SK-N-SH (cell line): ENCODE measurements at regions not wholly inside any gene's neighbourhood (a gene's known extent, or its start where the extent isn't known, plus 50 kb on each side); places are given as distances from the start of the nearest gene placed in this dataset.

Source experiments
- CTCF ChIA-PET: fragments of 300-600, 350-600 bp; formaldehyde crosslinking; extraction: SDS; loops from one replicate; lab custom pipeline; 2021; lab: Yijun Ruan, JAX
- POLR2A ChIA-PET: fragments of 350-600 bp; sonication (Branson Sonifier 250); formaldehyde crosslinking; extraction: SDS; loops from one replicate; lab custom pipeline; 2020; ENCODE audit warnings: antibody characterized with exemption, inconsistent platforms; lab: Yijun Ruan, JAX
- DNase-seq: peaks from one replicate; pipeline ENCODE4 v3.0.0; 2012
- H2AFZ ChIP-seq: fragments of 200-600 bp; sonication (generic); 2 replicates; pipeline ENCODE4 v1.8.1; 2016; ENCODE audit warnings: antibody characterized with exemption, mild to moderate bottlenecking, low read depth
- H3F3A ChIP-seq: fragments of 200-600 bp; sonication (generic); replicated peaks from 2 replicates; pipeline ENCODE3; 2016; ENCODE audit warnings: antibody characterized with exemption, mild to moderate bottlenecking; ENCODE audit not compliant: insufficient read depth
- H3K27ac ChIP-seq, 2 experiments: fragments of 200-500 bp in 1 of 2; fragments of 200-600 bp in 1 of 2; sonication (Bioruptor generic) in 1 of 2; sonication (generic), shearing (Covaris generic) in 1 of 2; 2 replicates each; pipeline versions ENCODE4 v1.5.1 to v1.6.1; 2014 to 2016; ENCODE audit warnings: low read depth in 2 of 2, inconsistent platforms in 1 of 2, low read length in 1 of 2, mild to moderate bottlenecking in 1 of 2, mixed read lengths in 1 of 2
- H3K27me3 ChIP-seq: fragments of 200-600 bp; sonication (generic), shearing (Covaris generic); 2 replicates; pipeline ENCODE4 v1.6.1; 2016; ENCODE audit warnings: mixed run types; ENCODE audit not compliant: insufficient read depth
- H3K36me3 ChIP-seq, 2 experiments: fragments of 200-500 bp in 1 of 2; fragments of 200-600 bp in 1 of 2; sonication (Bioruptor generic) in 1 of 2; sonication (generic) in 1 of 2; replicated peaks in 1 of 2; 2 replicates each; pipeline versions ENCODE3 to v1.5.1; 2014 to 2016; ENCODE audit warnings: low read length in 1 of 2, mild to moderate bottlenecking in 1 of 2; ENCODE audit not compliant: insufficient read depth in 2 of 2, control insufficient read depth in 1 of 2
- H3K4me1 ChIP-seq, 2 experiments: fragments of 200-500 bp in 1 of 2; fragments of 200-600 bp in 1 of 2; sonication (Bioruptor generic) in 1 of 2; sonication (generic), shearing (Covaris generic) in 1 of 2; 2 replicates each; pipeline versions ENCODE4 v1.5.1 to v1.6.1; 2014 to 2016; ENCODE audit warnings: low read depth in 1 of 2, low read length in 1 of 2, mixed run types in 1 of 2; ENCODE audit not compliant: insufficient read depth in 2 of 2, control insufficient read depth in 1 of 2
- H3K4me2 ChIP-seq: fragments of 200-600 bp; sonication (generic), shearing (Covaris generic); 2 replicates; pipeline ENCODE4 v1.6.1; 2017; ENCODE audit warnings: mixed run types
- H3K4me3 ChIP-seq, 2 experiments: fragments of 200-500 bp in 1 of 2; fragments of 200-600 bp in 1 of 2; sonication (Bioruptor generic) in 1 of 2; sonication (generic), shearing (Covaris generic) in 1 of 2; 2 replicates each; pipeline versions ENCODE4 v1.5.1 to v1.8.1; 2014 to 2016; ENCODE audit warnings: low read depth in 2 of 2, inconsistent platforms in 1 of 2, low read length in 1 of 2, mild to moderate bottlenecking in 1 of 2, mixed read lengths in 1 of 2, moderate library complexity in 1 of 2
- H3K79me2 ChIP-seq: fragments of 200-600 bp; sonication (generic); 2 replicates; pipeline ENCODE4 v1.8.1; 2017; ENCODE audit warnings: mild to moderate bottlenecking; ENCODE audit not compliant: insufficient read depth
- H3K9ac ChIP-seq: fragments of 200-600 bp; sonication (generic); 2 replicates; pipeline ENCODE4 v1.6.1; 2017; ENCODE audit warnings: mixed run types
- H3K9me2 ChIP-seq: fragments of 200-600 bp; sonication (generic); 2 replicates; pipeline ENCODE4 v1.6.1; 2017; ENCODE audit warnings: mixed run types
- H3K9me3 ChIP-seq: fragments of 200-600 bp; sonication (generic); 2 replicates; pipeline ENCODE4 v1.6.1; 2017; ENCODE audit warnings: mixed run types, mild to moderate bottlenecking, moderate library complexity
- H4K20me1 ChIP-seq: fragments of 200-600 bp; sonication (generic); 2 replicates; pipeline ENCODE4 v1.6.1; 2017; ENCODE audit warnings: mild to moderate bottlenecking, mixed run types; ENCODE audit not compliant: insufficient read depth
- CTCF ChIP-seq: fragments of 200-600 bp; sonication (generic); IDR thresholded peaks from 2 replicates; pipeline ENCODE4 v1.6.1; 2017; ENCODE audit warnings: antibody characterized with exemption, mild to moderate bottlenecking, moderate library complexity
- FOSL2 ChIP-seq: IDR thresholded peaks from 2 replicates; pipeline ENCODE4 v1.4.0; 2012; ENCODE audit warnings: low read depth, mild to moderate bottlenecking, moderate library complexity, borderline replicate concordance
- GATA2 ChIP-seq: sonication (generic); formaldehyde crosslinking; IDR thresholded peaks from 2 replicates; pipeline ENCODE4 v1.5.0; 2020; ENCODE audit warnings: mild to moderate bottlenecking, missing genetic modification reagents
- MAX ChIP-seq: IDR thresholded peaks from 2 replicates; pipeline ENCODE4 v1.4.0; 2012; ENCODE audit warnings: low read depth
- MXI1 ChIP-seq: IDR thresholded peaks from 2 replicates; pipeline ENCODE4 v1.6.1; 2012; ENCODE audit warnings: mild to moderate bottlenecking, low read depth, low read length, improper control_type of control experiment
- NFIC ChIP-seq: IDR thresholded peaks from 2 replicates; pipeline ENCODE4 v1.4.0; 2012; ENCODE audit warnings: borderline replicate concordance
- NRF1 ChIP-seq: IDR thresholded peaks from 2 replicates; pipeline ENCODE4 v1.6.1; 2012; ENCODE audit warnings: low read depth, mild to moderate bottlenecking, low read length
- RCOR1 ChIP-seq: fragments of 150-350 bp; IDR thresholded peaks from 2 replicates; pipeline ENCODE4 v1.6.1; 2017; ENCODE audit warnings: antibody characterized with exemption, low read length
- SIN3A ChIP-seq: IDR thresholded peaks from 2 replicates; pipeline ENCODE4 v1.6.1; 2012; ENCODE audit warnings: low read depth, mild to moderate bottlenecking, low read length, moderate library complexity, borderline replicate concordance
- TAF1 ChIP-seq: IDR thresholded peaks from 2 replicates; pipeline ENCODE4 v1.6.1; 2012; ENCODE audit warnings: low read depth, mild to moderate bottlenecking, low read length, moderate library complexity, borderline replicate concordance
- TEAD4 ChIP-seq: IDR thresholded peaks from 2 replicates; pipeline ENCODE4 v1.4.0; 2012; ENCODE audit warnings: mild to moderate bottlenecking, borderline replicate concordance; ENCODE audit not compliant: insufficient read depth
- USF1 ChIP-seq: IDR thresholded peaks from 2 replicates; pipeline ENCODE4 v1.4.0; 2012; ENCODE audit warnings: low read depth, borderline replicate concordance
- USF2 ChIP-seq: fragments of 150-350 bp; IDR thresholded peaks from 2 replicates; pipeline ENCODE4 v1.6.1; 2017; ENCODE audit warnings: antibody characterized with exemption, low read length, low read depth, borderline replicate concordance
- YY1 ChIP-seq: IDR thresholded peaks from 2 replicates; pipeline ENCODE4 v1.4.0; 2012; ENCODE audit warnings: low read depth, mild to moderate bottlenecking
- ZBTB33 ChIP-seq: IDR thresholded peaks from 2 replicates; pipeline ENCODE4 v1.4.0; 2012; ENCODE audit warnings: low read depth, borderline replicate concordance
- WGBS: methylation state at CpG from one replicate; pipeline ENCODE4 v1.1.6; 2017; ENCODE audit warnings: low lambda C conversion rate; 5-methylcytosine and 5-hydroxymethylcytosine counted together

- H4K20me1 ChIP-seq = no peaks in the 10 kb centered on the region
- no peak overlapping the region for H2AFZ ChIP-seq
- H3K79me2 ChIP-seq = no peaks in the 10 kb centered on the region
- H3K4me2 ChIP-seq = no peak overlapping the region
- DNase-seq = no peak
- no peak for TF ChIP-seq MAX
- no peak for TF ChIP-seq YY1
- TF ChIP-seq FOSL2 = no peak
- no peak for TF ChIP-seq MXI1
- no peak for TF ChIP-seq GATA2 (CRISPR knock-in tag)
- TF ChIP-seq RCOR1 = no peak
- TF ChIP-seq NFIC = no peak
- TF ChIP-seq NRF1 = no peak
- no peak for TF ChIP-seq USF1
- no peak for TF ChIP-seq CTCF
- no peak for TF ChIP-seq SIN3A
- 25% methylated on average over 6 of the region's 6 CpGs for WGBS
- H3K27me3 ChIP-seq = no peaks in the 10 kb centered on the region; the same call in 1 of the 2 replicates
- H3K9me2 ChIP-seq = no peaks in the 10 kb centered on the region
- no peak overlapping the region for H3K4me3 ChIP-seq
- H3K9me3 ChIP-seq = no peaks in the 10 kb centered on the region
- no peaks in the 10 kb centered on the region for H3K36me3 ChIP-seq
- no peaks in the 10 kb centered on the region for H3K4me1 ChIP-seq
- POLR2A ChIA-PET = no interaction called here
- H3K27ac ChIP-seq = no peak overlapping the region
- H3K9ac ChIP-seq = no peak overlapping the region
- CTCF ChIA-PET = interaction anchor here (0.5 to 1.2 kb wide), 2 partner anchors 22 to 36 kb away, joined by 3 read pairs; no protein-coding TSS in a partner anchor
- H3F3A ChIP-seq = no peaks in the 10 kb centered on the region
Measured at GRCh38 chr11:30106222-30107181, 89.7 kb upstream of the KCNA4 start.

- whole genome bisulfite sequencing = 8% methylated on average over 2 of the region's 2 CpGs
- no peaks in the 10 kb centered on the region for H3K9me3 ChIP-seq
- no peaks in the 10 kb centered on the region for H3K9me2 ChIP-seq
- CTCF ChIA-PET = interaction anchor here (1.2 to 3.3 kb wide), 2 partner anchors 21 to 35 kb away, joined by 3 to 15 read pairs; no protein-coding TSS in a partner anchor
- H4K20me1 ChIP-seq = no peaks in the 10 kb centered on the region
- H3K79me2 ChIP-seq = no peaks in the 10 kb centered on the region
- POLR2A ChIA-PET = no interaction called here
- no peaks in the 10 kb centered on the region for H3K36me3 ChIP-seq
- H3K9ac ChIP-seq = no peak overlapping the region
- H3K4me3 ChIP-seq = no peak overlapping the region
- no peaks in the 10 kb centered on the region; the same call in 1 of the 2 replicates for H3K27me3 ChIP-seq
- no peak overlapping the region for H3K27ac ChIP-seq
- no peaks in the 10 kb centered on the region for H3F3A ChIP-seq
- H3K4me1 ChIP-seq = no peaks in the 10 kb centered on the region
- no peak for DNase-seq
- H2AFZ ChIP-seq = no peak overlapping the region
- H3K4me2 ChIP-seq = no peak overlapping the region
- TF ChIP-seq GATA2 (CRISPR knock-in tag) = no peak
- no peak for TF ChIP-seq USF2
- TF ChIP-seq TEAD4 = no peak
- no peak for TF ChIP-seq YY1
- TF ChIP-seq ZBTB33 = no peak
- TF ChIP-seq TAF1 = no peak
- TF ChIP-seq USF1 = no peak
Measured at GRCh38 chr11:30107899-30108298, 91.1 kb upstream of the KCNA4 start.
